GM12864 (cell line): ENCODE measurements at regions not wholly inside any gene's neighbourhood (a gene's known extent, or its start where the extent isn't known, plus 50 kb on each side); places are given as distances from the start of the nearest gene placed in this dataset.
"Not testable (repeated sequence)": the region's sequence is repeated elsewhere in the genome, so short reads cannot be mapped to it uniquely, and the experiment has no call there.

Experiments
- DNase-seq: peaks from one replicate; pipeline ENCODE4 v3.0.0-alpha.2; 2011; ENCODE audit warnings: low read depth
- H3K4me3 ChIP-seq: 2 replicates; pipeline ENCODE4 v1.5.1; 2011; ENCODE audit warnings: mild to moderate bottlenecking, low read depth, low read length, control low read depth
- CTCF ChIP-seq: IDR thresholded peaks from 2 replicates; pipeline ENCODE4 v1.5.1; 2011; ENCODE audit warnings: low read depth, mild to moderate bottlenecking, moderate library complexity, low read length, control low read depth, inconsistent platforms; ENCODE audit errors: missing control alignments

- DNase-seq, H3K4me3 ChIP-seq: not testable (repeated sequence)
These were observed 53.1 kb downstream of the HSFY1 start for GRCh38 chrY:18599606-18600005.

GRCh38 chrY:18601287-18601686 is 54.8 kb downstream of the HSFY1 start:
- H3K4me3 ChIP-seq, DNase-seq: not testable (repeated sequence)

- DNase-seq, H3K4me3 ChIP-seq: not testable (repeated sequence)
These were observed 59.7 kb downstream of the HSFY1 start for GRCh38 chrY:18606251-18606650.

GRCh38 chrY:18608205-18608604 is 61.7 kb downstream of the HSFY1 start:
- not testable (repeated sequence) for DNase-seq, H3K4me3 ChIP-seq

GRCh38 chrY:18615809-18616208 is 69.3 kb downstream of the HSFY1 start:
- not testable (repeated sequence) for H3K4me3 ChIP-seq, DNase-seq

- not testable (repeated sequence) for H3K4me3 ChIP-seq, DNase-seq
These were observed 83.4 kb downstream of the HSFY1 start for GRCh38 chrY:18629805-18630516.

- not testable (repeated sequence) for DNase-seq, H3K4me3 ChIP-seq
These were observed 84.1 kb downstream of the HSFY1 start for GRCh38 chrY:18630571-18630970.

- H3K4me3 ChIP-seq, DNase-seq: not testable (repeated sequence)
These were observed 85.1 kb downstream of the HSFY1 start for GRCh38 chrY:18631610-18632009.

- H3K4me3 ChIP-seq, result no peak overlapping the region
- no peak for TF ChIP-seq CTCF
- no peak for DNase-seq
These were observed 104.2 kb downstream of the HSFY1 start for GRCh38 chrY:18650746-18651145.

GRCh38 chrY:18664559-18664958 is 109.0 kb downstream of the HSFY2 start:
- H3K4me3 ChIP-seq, result no peak overlapping the region
- TF ChIP-seq CTCF, result no peak
- DNase-seq, result no peak

- H3K4me3 ChIP-seq, result no peak overlapping the region
- peak; percentile 47 for TF ChIP-seq CTCF
- DNase-seq, result no peak
These were observed 103.7 kb downstream of the HSFY2 start for GRCh38 chrY:18669790-18670189.

- no peak for DNase-seq
- H3K4me3 ChIP-seq, result no peak overlapping the region
- no peak for TF ChIP-seq CTCF
These were observed 101.6 kb downstream of the HSFY2 start for GRCh38 chrY:18671970-18672369.

- not testable (repeated sequence) for DNase-seq, H3K4me3 ChIP-seq
These were observed 87.5 kb downstream of the HSFY2 start for GRCh38 chrY:18686027-18686426.

GRCh38 chrY:18688362-18688761 is 85.2 kb downstream of the HSFY2 start:
- not testable (repeated sequence) for DNase-seq

GRCh38 chrY:18689420-18689819 is 84.1 kb downstream of the HSFY2 start:
- H3K4me3 ChIP-seq, DNase-seq: not testable (repeated sequence)

More at GRCh38 chrY:18688362-18688761, 85.2 kb downstream of the HSFY2 start:
- not testable (repeated sequence) for H3K4me3 ChIP-seq
